Smooth muscle cell (in vitro differentiated cells): ENCODE measurements at regions not wholly inside any gene's neighbourhood (a gene's known extent, or its start where the extent isn't known, plus 50 kb on each side); places are given as distances from the start of the nearest gene placed in this dataset.

Experiments
- DNase-seq: peaks from one replicate; lab custom pipeline; 2025; ENCODE audit not compliant: unreplicated experiment; lab: John Stamatoyannopoulos, UW
- H2AFZ ChIP-seq: fragments of 200-600 bp; sonication (generic); 2 replicates; pipeline ENCODE4 v1.6.0; 2016; ENCODE audit warnings: antibody characterized with exemption, low read depth, mild to moderate bottlenecking
- H3F3A ChIP-seq: fragments of 200-600 bp; sonication (generic); 2 replicates; pipeline ENCODE4 v1.6.0; 2017; ENCODE audit warnings: antibody characterized with exemption, low read depth
- H3K27ac ChIP-seq: fragments of 200-600 bp; sonication (generic); 2 replicates; pipeline ENCODE4 v1.5.1; 2016; ENCODE audit warnings: low read depth, mild to moderate bottlenecking
- H3K27me3 ChIP-seq: fragments of 200-600 bp; sonication (generic); 2 replicates; pipeline ENCODE4 v1.6.1; 2016; ENCODE audit warnings: low read depth, mild to moderate bottlenecking
- H3K36me3 ChIP-seq: fragments of 200-600 bp; sonication (generic); 2 replicates; pipeline ENCODE4 v1.5.1; 2016; ENCODE audit warnings: low read depth
- H3K4me1 ChIP-seq: fragments of 200-600 bp; sonication (generic); 2 replicates; pipeline ENCODE4 v1.5.1; 2016; ENCODE audit warnings: low read depth
- H3K4me2 ChIP-seq: fragments of 200-600 bp; sonication (generic); 2 replicates; pipeline ENCODE4 v1.6.0; 2016; ENCODE audit warnings: mild to moderate bottlenecking
- H3K4me3 ChIP-seq: fragments of 200-600 bp; sonication (generic); 2 replicates; pipeline ENCODE4 v1.5.1; 2016; ENCODE audit warnings: mild to moderate bottlenecking
- H3K79me2 ChIP-seq: fragments of 200-600 bp; sonication (generic); 2 replicates; pipeline ENCODE4 v1.6.0; 2016; ENCODE audit warnings: low read depth, mild to moderate bottlenecking
- H3K9ac ChIP-seq: fragments of 200-600 bp; sonication (generic); 2 replicates; pipeline ENCODE4 v1.6.0; 2016; ENCODE audit warnings: low read depth
- H3K9me3 ChIP-seq: fragments of 200-600 bp; sonication (generic); replicated peaks from 2 replicates; pipeline ENCODE4 v1.5.1; 2016; ENCODE audit warnings: low read depth
- H4K20me1 ChIP-seq: fragments of 200-600 bp; sonication (generic); 2 replicates; pipeline ENCODE4 v1.6.0; 2016; ENCODE audit warnings: low read depth
- whole genome bisulfite sequencing: methylation state at CpG from one replicate; pipeline ENCODE4 v1.1.7; 2016; ENCODE audit warnings: low lambda C conversion rate; 5-methylcytosine and 5-hydroxymethylcytosine counted together
- TF ChIP-seq, protein P1 (sequence below): fragments of 200-600 bp; sonication (generic); IDR thresholded peaks from 2 replicates; pipeline ENCODE4 v1.5.1; 2017; ENCODE audit warnings: borderline replicate concordance, mild to moderate bottlenecking, antibody characterized with exemption; ENCODE audit not compliant: insufficient read depth, poor library complexity, severe bottlenecking

DNA sequence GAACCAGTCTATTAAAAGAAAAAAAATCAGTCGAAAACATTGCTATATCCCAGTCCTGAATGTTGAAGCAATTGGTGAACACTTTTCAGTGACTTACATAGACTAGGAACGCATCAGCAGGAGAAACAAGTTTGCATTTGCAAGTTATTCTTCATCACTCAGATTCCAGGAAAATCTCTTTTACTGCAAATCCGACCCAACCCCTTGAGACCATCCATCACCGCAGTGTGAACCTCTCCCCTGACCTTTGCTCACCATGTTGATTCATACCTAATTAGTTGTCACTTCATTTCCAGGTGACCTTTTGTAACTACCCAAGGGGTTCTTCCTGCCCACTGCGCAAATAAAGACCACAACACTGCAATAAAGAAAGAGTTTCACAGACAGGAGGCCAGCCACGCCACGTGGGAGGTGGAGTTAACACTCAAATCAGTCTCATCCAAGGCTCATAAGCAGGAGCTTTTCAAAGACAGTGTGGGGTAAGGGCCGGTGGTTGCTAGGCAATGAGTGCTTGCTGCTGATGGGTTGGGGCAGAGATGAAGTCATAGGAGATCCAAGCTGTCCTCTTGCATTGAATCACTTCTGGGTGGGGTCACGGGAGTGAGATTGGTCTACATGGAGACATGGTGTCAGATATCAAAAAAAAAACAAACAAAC is 241.3 kb upstream of the TMEM132C start:
- Histone ChIP-seq H4K20me1 (no peaks in the 10 kb centered on the region), H3F3A (no peaks in the 10 kb centered on the region), H3K27ac (no peak overlapping the region), H3K27me3 (no peaks in the 10 kb centered on the region), H3K79me2 (no peaks in the 10 kb centered on the region), H3K36me3 (no peaks in the 10 kb centered on the region), H3K4me2 (no peak overlapping the region), H3K4me3 (no peak overlapping the region), H3K9me3 (no peaks in the 10 kb centered on the region), H3K4me1 (no peaks in the 10 kb centered on the region), H2AFZ (no peak overlapping the region), H3K9ac (no peak overlapping the region)
- DNase-seq: no peak
- TF ChIP-seq, protein P1, sequence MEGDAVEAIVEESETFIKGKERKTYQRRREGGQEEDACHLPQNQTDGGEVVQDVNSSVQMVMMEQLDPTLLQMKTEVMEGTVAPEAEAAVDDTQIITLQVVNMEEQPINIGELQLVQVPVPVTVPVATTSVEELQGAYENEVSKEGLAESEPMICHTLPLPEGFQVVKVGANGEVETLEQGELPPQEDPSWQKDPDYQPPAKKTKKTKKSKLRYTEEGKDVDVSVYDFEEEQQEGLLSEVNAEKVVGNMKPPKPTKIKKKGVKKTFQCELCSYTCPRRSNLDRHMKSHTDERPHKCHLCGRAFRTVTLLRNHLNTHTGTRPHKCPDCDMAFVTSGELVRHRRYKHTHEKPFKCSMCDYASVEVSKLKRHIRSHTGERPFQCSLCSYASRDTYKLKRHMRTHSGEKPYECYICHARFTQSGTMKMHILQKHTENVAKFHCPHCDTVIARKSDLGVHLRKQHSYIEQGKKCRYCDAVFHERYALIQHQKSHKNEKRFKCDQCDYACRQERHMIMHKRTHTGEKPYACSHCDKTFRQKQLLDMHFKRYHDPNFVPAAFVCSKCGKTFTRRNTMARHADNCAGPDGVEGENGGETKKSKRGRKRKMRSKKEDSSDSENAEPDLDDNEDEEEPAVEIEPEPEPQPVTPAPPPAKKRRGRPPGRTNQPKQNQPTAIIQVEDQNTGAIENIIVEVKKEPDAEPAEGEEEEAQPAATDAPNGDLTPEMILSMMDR: no peak
- 83% methylated on average over 9 of the region's 9 CpGs for WGBS

DNA sequence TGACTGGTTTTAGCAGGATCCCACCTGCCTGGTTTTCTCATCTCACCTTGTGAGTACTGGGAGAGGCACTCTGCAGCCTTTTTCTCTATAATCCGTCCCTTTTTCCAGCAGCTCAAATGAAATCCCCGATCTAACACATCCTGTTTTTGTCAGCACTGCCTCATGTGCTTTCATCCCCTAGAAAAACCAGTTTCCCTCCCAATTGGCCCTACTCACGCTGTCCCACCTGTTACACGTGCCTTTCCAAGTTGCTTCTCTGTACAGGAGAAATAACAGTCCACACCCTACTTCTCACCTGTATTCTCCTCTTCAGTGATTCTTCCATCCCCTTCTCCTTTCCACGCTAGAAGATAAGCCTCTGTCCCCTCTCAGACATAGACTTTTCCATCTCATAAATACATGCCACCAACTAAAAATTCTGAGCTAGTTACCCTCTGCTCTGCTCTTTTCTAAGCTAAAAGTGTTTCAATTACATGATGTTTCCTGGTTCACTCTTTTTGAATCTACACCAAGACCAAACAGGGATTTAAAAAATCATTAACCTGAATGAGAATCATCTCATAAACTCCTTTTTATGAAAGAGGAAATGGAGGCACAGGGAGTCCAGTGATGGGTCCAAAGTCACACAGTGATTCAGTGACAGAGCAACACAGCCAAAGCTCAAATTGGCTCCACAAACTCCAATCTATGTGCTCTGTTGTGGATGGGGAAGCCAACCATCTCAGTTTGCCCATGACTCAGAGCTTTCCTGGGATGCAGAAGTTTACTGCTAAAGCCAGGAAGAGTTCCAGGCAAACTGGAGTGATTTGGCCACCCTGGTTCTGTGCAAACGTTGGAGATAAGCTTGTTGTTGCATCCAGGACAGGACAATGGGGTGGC is 240.0 kb upstream of the TMEM132C start:
- no peak overlapping the region for H3K27ac ChIP-seq

DNA sequence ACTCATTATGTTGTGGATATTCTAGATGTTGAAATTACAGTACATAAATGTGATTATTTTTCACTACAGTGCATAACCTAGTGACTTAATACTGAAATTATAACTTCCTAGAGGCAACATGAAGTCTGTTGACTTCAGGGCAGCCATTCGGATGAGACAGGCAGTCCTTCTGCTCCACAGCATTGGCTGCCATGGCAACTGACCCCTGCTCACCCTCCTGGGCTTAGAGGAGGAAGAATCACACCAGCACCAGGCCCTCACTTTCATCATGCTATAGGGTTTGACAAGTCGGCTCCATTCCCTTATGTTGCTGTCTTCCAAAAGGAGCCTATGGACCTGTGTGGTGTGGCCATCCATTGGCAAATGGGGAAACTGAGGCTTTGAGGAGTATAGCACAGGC is 233.5 kb upstream of the TMEM132C start:
- Histone ChIP-seq H3K79me2 (no peaks in the 10 kb centered on the region), H3K4me1 (no peaks in the 10 kb centered on the region), H4K20me1 (no peaks in the 10 kb centered on the region), H3F3A (no peaks in the 10 kb centered on the region), H3K36me3 (no peaks in the 10 kb centered on the region), H3K27ac (no peak overlapping the region), H3K4me3 (no peak overlapping the region), H3K9ac (no peak overlapping the region), H3K9me3 (no peaks in the 10 kb centered on the region), H2AFZ (no peak overlapping the region), H3K27me3 (no peaks in the 10 kb centered on the region), H3K4me2 (no peak overlapping the region)
- DNase-seq: no peak
- WGBS: 85% methylated on average over 2 of the region's 2 CpGs
- TF ChIP-seq, protein P1: no peak

More for the DNA sequence above, 240.0 kb upstream of the TMEM132C start:
- no peaks in the 10 kb centered on the region for H3K27me3 ChIP-seq
- no peak overlapping the region for H3K4me3 ChIP-seq
- 61% methylated on average over 6 of the region's 6 CpGs for WGBS
- no peaks in the 10 kb centered on the region for H3K36me3 ChIP-seq
- TF ChIP-seq, protein P1: no peak
- no peaks in the 10 kb centered on the region for H3K9me3 ChIP-seq
- no peak for DNase-seq
- H3K4me1 ChIP-seq: no peaks in the 10 kb centered on the region
- H3K9ac ChIP-seq: no peak overlapping the region
- H3K79me2 ChIP-seq: no peaks in the 10 kb centered on the region
- H3K4me2 ChIP-seq: no peak overlapping the region
- H4K20me1 ChIP-seq: no peaks in the 10 kb centered on the region
- no peak overlapping the region for H2AFZ ChIP-seq
- H3F3A ChIP-seq: no peaks in the 10 kb centered on the region
